ENCODE measurements at regions not wholly inside any gene's neighbourhood (a gene's known extent, or its start where the extent isn't known, plus 50 kb on each side); places are given as distances from the start of the nearest gene placed in this dataset.
A peak's percentile ranks its signal among the peaks of the same experiment; 100 is the strongest.
"Not testable (repeated sequence)": the region's sequence is repeated elsewhere in the genome, so short reads cannot be mapped to it uniquely, and the experiment has no call there.

- no peak for DNase-seq
These were observed 200.1 kb upstream of the HEY2 start for GRCh38 chr6:125549202-125549884.

GRCh38 chr6:125550892-125551291, 198.5 kb upstream of the HEY2 start:
- no peak for DNase-seq

GRCh38 chr6:125552819-125553218, 196.6 kb upstream of the HEY2 start:
- no peak for DNase-seq

- no peak for DNase-seq
These were observed 195.0 kb upstream of the HEY2 start for GRCh38 chr6:125554456-125554855.

- peak; percentile 96 for DNase-seq
These were observed 191.1 kb upstream of the HEY2 start for GRCh38 chr6:125558241-125558843.

- peak; percentile 91 for DNase-seq
These were observed 190.5 kb upstream of the HEY2 start for GRCh38 chr6:125558907-125559306.

GRCh38 chr6:125562156-125562555, 187.3 kb upstream of the HEY2 start:
- no peak for DNase-seq

- DNase-seq: no peak
These were observed 184.5 kb upstream of the HEY2 start for GRCh38 chr6:125564941-125565340.

- DNase-seq: no peak
These were observed 182.0 kb upstream of the HEY2 start for GRCh38 chr6:125567407-125567806.

GRCh38 chr6:125568609-125569008, 180.8 kb upstream of the HEY2 start:
- DNase-seq: no peak

- no peak for DNase-seq
These were observed 178.9 kb upstream of the HEY2 start for GRCh38 chr6:125570526-125570925.

- DNase-seq: no peak
These were observed 178.2 kb upstream of the HEY2 start for GRCh38 chr6:125571207-125571755.

- no peak for DNase-seq
These were observed 174.8 kb upstream of the HEY2 start for GRCh38 chr6:125574604-125575003.

GRCh38 chr6:125577124-125577662, 172.2 kb upstream of the HEY2 start:
- no peak for DNase-seq

- peak; percentile 98 for DNase-seq
These were observed 164.9 kb upstream of the HEY2 start for GRCh38 chr6:125584468-125584939.

GRCh38 chr6:125585470-125585869, 164.0 kb upstream of the HEY2 start:
- DNase-seq: no peak

GRCh38 chr6:125586074-125586473, 163.4 kb upstream of the HEY2 start:
- DNase-seq: peak; percentile 57

GRCh38 chr6:125586605-125587004, 162.8 kb upstream of the HEY2 start:
- DNase-seq: peak; percentile 69

- DNase-seq: no peak
These were observed 161.5 kb upstream of the HEY2 start for GRCh38 chr6:125587666-125588632.

- not testable (repeated sequence) for DNase-seq
These were observed 157.6 kb upstream of the HEY2 start for GRCh38 chr6:125591796-125592195.

- no peak for DNase-seq
These were observed 155.7 kb upstream of the HEY2 start for GRCh38 chr6:125593746-125594145.

- no peak for DNase-seq
These were observed 153.4 kb upstream of the HEY2 start for GRCh38 chr6:125596020-125596419.
